Adrenal gland (tissue), 9 donors: ENCODE measurements at regions not wholly inside any gene's neighbourhood (a gene's known extent, or its start where the extent isn't known, plus 50 kb on each side); places are given as distances from the start of the nearest gene placed in this dataset.

Experiments
- DNase-seq, 7 donors: peaks; one replicate each; pipeline ENCODE4 v3.0.0-alpha.2; 2019 to 2020
- H3K27ac ChIP-seq, 5 donors: fragments of 200-600 bp; sonication (generic) in 4 of 5; 1 replicate in 3 of 5; 2 replicates in 2 of 5; pipeline versions ENCODE4 v1.5.1 to v1.8.0; 2016 to 2020; ENCODE audit warnings: mild to moderate bottlenecking in 1 of 5
- H3K27me3 ChIP-seq: fragments of 200-600 bp; 2 replicates; pipeline ENCODE4 v1.8.0; 2021
- H3K36me3 ChIP-seq, 2 donors: fragments of 200-600 bp; replicated peaks in 1 of 2; 1 replicate in 1 of 2; 2 replicates in 1 of 2; pipeline versions ENCODE4 v1.5.1 to v1.8.0; 2018 to 2022
- H3K4me1 ChIP-seq, 2 donors: fragments of 200-600 bp; replicated peaks in 1 of 2; 1 replicate in 1 of 2; 2 replicates in 1 of 2; pipeline versions ENCODE4 v1.5.1 to v1.8.0; 2018 to 2021
- H3K4me3 ChIP-seq, 4 donors: fragments of 200-600 bp; sonication (generic) in 3 of 4; one replicate each; pipeline ENCODE4 v1.5.1; 2016 to 2018
- H3K9me3 ChIP-seq, 3 donors: fragments of 200-600 bp; sonication (generic) in 1 of 3; replicated peaks in 1 of 3; 1 replicate in 2 of 3; 2 replicates in 1 of 3; pipeline versions ENCODE4 v1.5.1 to v1.8.0; 2016 to 2021
- CTCF ChIP-seq, 6 experiments: fragments of 450-650 bp in 4 of 6; fragments of 200-600 bp in 2 of 6; sonication (generic) in 1 of 6; IDR thresholded peaks; 1 replicate in 5 of 6; 2 replicates in 1 of 6; pipeline versions ENCODE4 v1.5.1 to v1.8.0; 2016 to 2021; ENCODE audit warnings: antibody characterized with exemption in 6 of 6, mild to moderate bottlenecking in 2 of 6, moderate library complexity in 1 of 6
- POLR2A ChIP-seq, 2 donors: fragments of 450-650 bp; IDR thresholded peaks; one replicate each; pipeline ENCODE4 v1.6.1; 2017; ENCODE audit warnings: antibody characterized with exemption in 2 of 2, mild to moderate bottlenecking in 2 of 2, moderate library complexity in 1 of 2
- WGBS, 4 donors: extraction: QIAGEN DNeasy Blood & Tissue Kit in 2 of 4; methylation state at CpG; one replicate each; pipeline versions ENCODE4 v1.1.5 to v1.1.7; 2013 to 2017; 5-methylcytosine and 5-hydroxymethylcytosine counted together
- intact Hi-C, 2 donors: fragments of 100-400 bp; cut with DNase I; formaldehyde crosslinking; loops; one replicate each; pipeline versions ENCODE4 v1.14.1 to v1.15.0; 2022 to 2023
- donor health status: healthy with polysubstance abuse.
- donor health status: Bipolar disorder and iron deficiency.
- donor health status: DM: yes; HTN: yes; CAD: no.
- donor health status: DM: no; HTN: no; CAD: no.
- donor health status: DM: no; HTN: no; CAD: no.

DNA sequence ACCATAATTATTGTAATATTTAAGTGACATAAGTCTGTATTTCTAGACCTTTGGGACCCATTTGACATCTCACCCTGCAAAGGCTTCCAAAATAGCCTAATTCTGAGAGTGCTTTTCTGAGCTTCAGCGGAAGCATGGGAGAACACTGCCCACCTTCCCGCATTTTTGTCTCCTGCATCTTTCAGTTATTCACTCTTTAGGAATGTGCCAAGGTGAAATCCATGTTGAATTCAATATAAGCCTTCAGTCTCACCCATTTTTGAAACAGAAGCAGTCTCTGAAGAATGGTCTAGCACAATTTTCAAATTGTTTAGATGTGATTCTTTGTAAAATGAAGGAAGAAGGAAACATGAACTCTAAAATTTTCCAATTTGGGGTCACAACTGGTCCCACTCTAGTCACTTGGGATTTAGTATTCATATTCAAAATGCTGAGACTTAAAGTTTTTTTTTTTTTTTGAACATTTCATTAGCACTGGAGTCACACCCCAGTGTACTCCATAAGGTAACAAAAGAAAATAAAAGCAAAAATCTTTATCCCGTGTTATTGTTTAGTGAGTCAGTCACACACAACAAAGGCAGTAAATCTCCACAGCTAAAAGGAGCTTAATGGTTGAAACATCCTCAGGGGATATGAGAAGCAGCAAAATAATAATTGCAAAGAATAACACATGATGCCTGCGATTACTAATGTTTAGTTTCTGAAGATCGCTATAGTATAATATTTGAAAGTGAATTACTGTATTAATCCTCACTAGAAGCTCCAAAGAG, 479.9 kb upstream of the BTBD3 start:
- no peak overlapping the region for H3K4me3 ChIP-seq
- no peaks in the 10 kb centered on the region for H3K4me1 ChIP-seq
- 86 to 91% (median 89%) methylated on average over 5 of the region's 5 CpGs for WGBS, 4 donors
- no peak overlapping the region for H3K27ac ChIP-seq
- H3K9me3 ChIP-seq = no peaks in the 10 kb centered on the region
- TF ChIP-seq CTCF (IDR thresholded peaks at IDR 0.05) (no peak), POLR2A (IDR thresholded peaks at IDR 0.05) (no peak)
- no peaks in the 10 kb centered on the region for H3K36me3 ChIP-seq
- intact Hi-C loops = no loop called here
- H3K27me3 ChIP-seq = no peaks in the 10 kb centered on the region
- no peak for DNase-seq

DNA sequence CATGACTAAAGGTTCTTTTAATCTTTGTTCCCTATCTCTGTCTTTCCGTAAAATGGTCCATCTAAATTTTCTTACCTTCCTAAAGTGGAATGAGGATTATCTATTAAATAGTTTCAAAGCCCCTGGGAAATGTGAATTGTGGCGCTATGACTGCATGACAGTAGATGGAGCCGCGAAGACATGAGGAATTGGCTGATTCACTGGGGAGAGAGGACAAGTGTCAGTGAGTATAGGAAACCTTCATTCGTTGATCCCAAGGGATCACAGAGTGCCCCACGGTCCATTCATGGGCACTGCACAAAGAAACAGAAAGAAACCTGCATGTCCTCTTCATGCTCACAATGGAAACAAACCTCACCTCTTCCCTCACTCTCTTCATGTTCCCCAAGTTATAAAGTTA, 479.3 kb upstream of the BTBD3 start:
- WGBS, 4 donors = 75 to 84% (median 79%) methylated on average over 6 of the region's 6 CpGs
- no peaks in the 10 kb centered on the region for H3K27me3 ChIP-seq
- no peak overlapping the region for H3K4me3 ChIP-seq
- H3K36me3 ChIP-seq = no peaks in the 10 kb centered on the region
- no peak for DNase-seq
- no peaks in the 10 kb centered on the region for H3K9me3 ChIP-seq
- intact Hi-C loops = no loop called here
- H3K4me1 ChIP-seq = no peaks in the 10 kb centered on the region
- H3K27ac ChIP-seq = no peak overlapping the region
- TF ChIP-seq POLR2A (IDR thresholded peaks at IDR 0.05) (no peak), CTCF (IDR thresholded peaks at IDR 0.05) (no peak)

GRCh38 chr20:11443382-11444119, 474.1 kb upstream of the BTBD3 start:
- WGBS, 4 donors = 39 to 59% (median 40%) methylated on average over 3 of the region's 3 CpGs
- no peak overlapping the region for H3K4me3 ChIP-seq
- H3K9me3 ChIP-seq = no peaks in the 10 kb centered on the region
- intact Hi-C loops = no loop called here
- DNase-seq = no peak
- H3K4me1 ChIP-seq = no peaks in the 10 kb centered on the region
- TF ChIP-seq POLR2A (IDR thresholded peaks at IDR 0.05) = no peak
- no peak for TF ChIP-seq CTCF (IDR thresholded peaks at IDR 0.05)
- no peaks in the 10 kb centered on the region for H3K36me3 ChIP-seq
- H3K27ac ChIP-seq = no peak overlapping the region
- no peaks in the 10 kb centered on the region for H3K27me3 ChIP-seq

DNA sequence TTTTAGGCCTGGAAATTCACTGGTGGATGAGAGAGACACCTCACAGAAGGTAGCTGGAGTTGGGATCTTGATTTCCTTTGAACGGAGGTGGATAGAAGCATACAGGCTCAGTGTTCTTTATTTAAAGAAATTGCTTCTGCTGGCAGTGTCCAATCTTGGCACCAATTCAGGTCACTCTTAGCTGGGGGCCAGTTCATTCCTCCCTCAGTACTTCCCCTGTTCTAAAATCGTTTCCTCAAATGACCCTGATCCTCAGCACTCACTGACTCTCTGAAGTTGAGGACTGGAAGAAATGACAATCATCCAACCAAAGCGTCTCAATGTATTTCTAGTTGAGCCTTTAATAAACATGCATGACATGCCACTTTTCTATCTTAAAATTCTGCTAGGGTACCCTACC, 472.5 kb upstream of the BTBD3 start:
- no peaks in the 10 kb centered on the region for H3K27me3 ChIP-seq
- no peak overlapping the region for H3K4me3 ChIP-seq
- no peak overlapping the region for H3K27ac ChIP-seq
- peak in 1 of 7 donors; percentile 2 for DNase-seq
- 49 to 62% (median 52%) methylated on average over 3 of the region's 3 CpGs for WGBS, 4 donors
- intact Hi-C loops = no loop called here
- no peaks in the 10 kb centered on the region for H3K9me3 ChIP-seq
- H3K4me1 ChIP-seq = no peaks in the 10 kb centered on the region
- TF ChIP-seq CTCF (IDR thresholded peaks at IDR 0.05) (no peak), POLR2A (IDR thresholded peaks at IDR 0.05) (no peak)
- no peaks in the 10 kb centered on the region for H3K36me3 ChIP-seq
